H1 (cell line): ENCODE measurements at regions not wholly inside any gene's neighbourhood (a gene's known extent, or its start where the extent isn't known, plus 50 kb on each side); places are given as distances from the start of the nearest gene placed in this dataset.
"Not testable (repeated sequence)": the region's sequence is repeated elsewhere in the genome, so short reads cannot be mapped to it uniquely, and the experiment has no call there.

Experiments used
- CTCF ChIA-PET: fragments of 300-600 bp; sonication (Branson Sonifier 250); formaldehyde crosslinking; loops from one replicate; lab custom pipeline; 2021; ENCODE audit not compliant: partially characterized antibody; lab: Charles Lee
- POLR2A ChIA-PET: fragments of 300-600 bp; sonication (Branson Sonifier 250); formaldehyde crosslinking; loops from one replicate; lab custom pipeline; 2021; ENCODE audit warnings: inconsistent platforms; ENCODE audit not compliant: partially characterized antibody; lab: Charles Lee
- DNase-seq, 2 experiments: peaks; one replicate each; pipeline versions ENCODE4 v3.0.0 to v3.0.0-alpha.2; 2010 to 2022; ENCODE audit warnings: low spot score in 2 of 2, low read depth in 1 of 2, mixed read lengths in 1 of 2
- FAIRE-seq: peaks from 2 replicates; lab custom pipeline; 2011; peaks lifted over from hg19 to GRCh38; lab: Jason Lieb, UNC
- H2AFZ ChIP-seq: 2 replicates; pipeline ENCODE4 v1.8.1; 2012; ENCODE audit warnings: low read length, inconsistent platforms
- H2AK5ac ChIP-seq: 2 replicates; pipeline ENCODE4 v1.6.1; 2013; ENCODE audit warnings: low read depth, low read length
- H2BK120ac ChIP-seq: replicated peaks from 2 replicates; pipeline ENCODE3; 2013; ENCODE audit warnings: low read depth, low read length, inconsistent platforms
- H2BK12ac ChIP-seq: 2 replicates; pipeline ENCODE4 v1.6.1; 2013; ENCODE audit warnings: low read depth, low read length
- H2BK15ac ChIP-seq: 2 replicates; pipeline ENCODE4 v1.6.1; 2013; ENCODE audit warnings: low read length
- H2BK20ac ChIP-seq: 2 replicates; pipeline ENCODE4 v1.6.1; 2013; ENCODE audit warnings: low read length
- H2BK5ac ChIP-seq: 2 replicates; pipeline ENCODE4 v1.6.1; 2013; ENCODE audit warnings: low read depth, low read length
- H3K14ac ChIP-seq: 2 replicates; pipeline ENCODE4 v1.6.1; 2013; ENCODE audit warnings: inconsistent platforms; ENCODE audit not compliant: insufficient read length
- H3K18ac ChIP-seq: 2 replicates; pipeline ENCODE4 v1.6.1; 2013; ENCODE audit warnings: low read length; ENCODE audit errors: extremely low read depth
- H3K23ac ChIP-seq: 2 replicates; pipeline ENCODE4 v1.6.1; 2013; ENCODE audit warnings: inconsistent platforms; ENCODE audit not compliant: insufficient read length
- H3K23me2 ChIP-seq: 2 replicates; pipeline ENCODE4 v1.6.1; 2013; ENCODE audit warnings: low read depth, low read length
- H3K27ac ChIP-seq: 2 replicates; pipeline ENCODE4 v1.6.1; 2011; ENCODE audit warnings: low read depth, low read length, inconsistent platforms
- H3K27me3 ChIP-seq, 4 experiments: replicated peaks in 1 of 4; 1 replicate in 1 of 4; 2 replicates in 3 of 4; pipeline versions ENCODE4 v1.6.1 to v1.8.1; 2011 to 2013; ENCODE audit warnings: low read length in 3 of 4, mild to moderate bottlenecking in 3 of 4, inconsistent platforms in 2 of 4, mixed read lengths in 2 of 4, moderate library complexity in 1 of 4; ENCODE audit not compliant: control insufficient read depth in 3 of 4, insufficient read depth in 3 of 4; ENCODE audit errors: extremely low read depth in 1 of 4
- H3K36me3 ChIP-seq, 4 experiments: 2 replicates each; pipeline versions ENCODE4 v1.6.1 to v1.8.1; 2011 to 2013; ENCODE audit warnings: mild to moderate bottlenecking in 4 of 4, low read length in 3 of 4, moderate library complexity in 2 of 4, control low read depth in 1 of 4, inconsistent platforms in 1 of 4; ENCODE audit not compliant: insufficient read depth in 4 of 4, control insufficient read depth in 2 of 4
- H3K4ac ChIP-seq: replicated peaks from 2 replicates; pipeline ENCODE3; 2013; ENCODE audit warnings: low read length, low read depth, mixed read lengths, inconsistent platforms; ENCODE audit not compliant: insufficient read length
- H3K4me1 ChIP-seq, 4 experiments: replicated peaks in 1 of 4; 1 replicate in 1 of 4; 2 replicates in 3 of 4; pipeline versions ENCODE4 v1.6.1 to v1.8.1; 2011 to 2013; ENCODE audit warnings: low read length in 3 of 4, inconsistent platforms in 2 of 4, mixed read lengths in 1 of 4; ENCODE audit not compliant: insufficient read depth in 4 of 4, control insufficient read depth in 3 of 4
- H3K4me2 ChIP-seq, 2 experiments: 2 replicates each; pipeline versions ENCODE4 v1.6.1 to v1.8.1; 2011 to 2013; ENCODE audit warnings: low read depth in 2 of 2, low read length in 2 of 2, control low read depth in 1 of 2, inconsistent platforms in 1 of 2, mild to moderate bottlenecking in 1 of 2; ENCODE audit not compliant: insufficient read depth in 1 of 2
- H3K4me3 ChIP-seq, 4 experiments: fragments of 200-600, 300-600 bp in 1 of 4; sonication (generic), shearing (Covaris generic), sonication (Bioruptor Twin) in 1 of 4; 2 replicates each; pipeline versions ENCODE4 v1.5.1 to v1.8.1; 2011 to 2016; ENCODE audit warnings: low read length in 4 of 4, low read depth in 3 of 4, control low read depth in 2 of 4, inconsistent platforms in 2 of 4, mild to moderate bottlenecking in 2 of 4, mixed read lengths in 1 of 4, moderate library complexity in 1 of 4; ENCODE audit not compliant: insufficient read depth in 2 of 4; ENCODE audit errors: extremely low read depth in 1 of 4
- H3K56ac ChIP-seq: replicated peaks from 2 replicates; pipeline ENCODE3; 2013; ENCODE audit warnings: low read depth, mild to moderate bottlenecking, mixed read lengths, low read length, inconsistent platforms; ENCODE audit not compliant: insufficient read length
- H3K79me1 ChIP-seq: 2 replicates; pipeline ENCODE4 v1.6.1; 2013; ENCODE audit warnings: low read depth, low read length, control low read depth
- H3K79me2 ChIP-seq, 2 experiments: 2 replicates each; pipeline versions ENCODE4 v1.6.1 to v1.8.1; 2012 to 2013; ENCODE audit warnings: low read length in 2 of 2, mild to moderate bottlenecking in 2 of 2, inconsistent platforms in 1 of 2; ENCODE audit not compliant: insufficient read depth in 2 of 2, control insufficient read depth in 1 of 2
- H3K9ac ChIP-seq, 4 experiments: replicated peaks in 1 of 4; 1 replicate in 1 of 4; 2 replicates in 3 of 4; pipeline versions ENCODE4 v1.6.1 to v1.8.1; 2011 to 2013; ENCODE audit warnings: low read depth in 3 of 4, low read length in 3 of 4, control low read depth in 2 of 4, mild to moderate bottlenecking in 2 of 4, moderate library complexity in 2 of 4, inconsistent platforms in 1 of 4; ENCODE audit errors: extremely low read depth in 1 of 4
- H3K9me3 ChIP-seq, 2 experiments: 2 replicates each; pipeline versions ENCODE4 v1.6.1 to v1.8.1; 2012 to 2013; ENCODE audit warnings: mild to moderate bottlenecking in 2 of 2, moderate library complexity in 2 of 2, control low read depth in 1 of 2, inconsistent platforms in 1 of 2, low read depth in 1 of 2, low read length in 1 of 2, mixed read lengths in 1 of 2; ENCODE audit not compliant: insufficient read depth in 2 of 2
- H4K20me1 ChIP-seq, 2 experiments: replicated peaks in 1 of 2; 2 replicates each; pipeline versions ENCODE3 to v1.8.1; 2011 to 2013; ENCODE audit warnings: inconsistent platforms in 2 of 2, low read length in 2 of 2, mild to moderate bottlenecking in 1 of 2; ENCODE audit not compliant: insufficient read depth in 2 of 2, control insufficient read depth in 1 of 2
- H4K5ac ChIP-seq: 2 replicates; pipeline ENCODE4 v1.6.1; 2013; ENCODE audit warnings: low read length, low read depth, mixed read lengths, inconsistent platforms; ENCODE audit not compliant: insufficient read length
- H4K8ac ChIP-seq: 2 replicates; pipeline ENCODE4 v1.8.0; 2013; ENCODE audit warnings: mild to moderate bottlenecking, moderate library complexity, low read length, inconsistent platforms; ENCODE audit not compliant: insufficient read depth; ENCODE audit errors: extremely low read depth
- H4K91ac ChIP-seq: replicated peaks from 2 replicates; pipeline ENCODE3; 2013; ENCODE audit warnings: low read length, mixed read lengths, inconsistent platforms; ENCODE audit not compliant: insufficient read length
- WGBS, 2 experiments: shearing (Covaris generic) in 1 of 2; methylation state at CpG; one replicate each; pipeline versions ENCODE4 v1.1.6 to v1.1.7; 2013 to 2015; ENCODE audit warnings: low lambda C conversion rate in 2 of 2, mixed read lengths in 2 of 2, inconsistent platforms in 1 of 2, low coverage in 1 of 2, missing lambda C conversion rate in 1 of 2; ENCODE audit not compliant: insufficient replicate concordance in 2 of 2, insufficient coverage in 1 of 2, insufficient read length in 1 of 2; ENCODE audit errors: extremely low coverage in 1 of 2, missing lambda C conversion rate in 1 of 2; 5-methylcytosine and 5-hydroxymethylcytosine counted together

DNA sequence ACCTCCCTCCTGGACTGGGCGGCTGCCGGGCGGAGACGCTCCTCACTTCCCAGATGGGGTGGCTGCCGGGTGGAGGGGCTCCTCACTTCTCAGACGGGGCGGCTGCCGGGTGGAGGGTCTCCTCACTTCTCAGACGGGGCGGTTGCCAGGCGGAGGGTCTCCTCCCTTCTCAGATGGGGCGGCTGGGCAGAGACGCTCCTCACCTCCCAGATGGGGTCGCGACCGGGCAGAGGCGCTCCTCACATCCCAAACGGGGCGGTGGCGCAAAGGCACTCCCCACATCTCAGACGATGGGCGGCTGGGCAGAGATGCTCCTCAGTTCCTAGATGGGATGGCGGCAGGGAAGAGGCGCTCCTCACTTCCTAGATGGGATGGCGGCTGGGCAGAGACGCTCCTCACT, 305.5 kb downstream of the SLITRK5 start:
- H2BK15ac ChIP-seq, H3K14ac ChIP-seq, H3K4me2 ChIP-seq, POLR2A ChIA-PET, H2BK5ac ChIP-seq, CTCF ChIA-PET, H2BK20ac ChIP-seq, H4K8ac ChIP-seq, H2BK12ac ChIP-seq, H3K27me3 ChIP-seq, H3K23me2 ChIP-seq, H3K56ac ChIP-seq, H3K36me3 ChIP-seq, DNase-seq, H3K27ac ChIP-seq, H2AFZ ChIP-seq, H3K9ac ChIP-seq, H3K4me1 ChIP-seq, H3K9me3 ChIP-seq, H3K79me1 ChIP-seq, H4K91ac ChIP-seq, H3K79me2 ChIP-seq, H2BK120ac ChIP-seq, H3K4ac ChIP-seq, H4K20me1 ChIP-seq, H4K5ac ChIP-seq, H3K18ac ChIP-seq, H3K23ac ChIP-seq, FAIRE-seq, H2AK5ac ChIP-seq, H3K4me3 ChIP-seq: not testable (repeated sequence)
- WGBS, 2 experiments = 97% methylated on average over 6 of the region's 26 CpGs; no CpG with 5 or more reads in 1 of the 2 experiments
